HepG2 (cell line): ENCODE measurements at regions not wholly inside any gene's neighbourhood (a gene's known extent, or its start where the extent isn't known, plus 50 kb on each side); places are given as distances from the start of the nearest gene placed in this dataset.
A peak's percentile ranks its signal among the peaks of the same experiment; 100 is the strongest.

Source experiments
- ATAC-seq: fragments of 200-7000 bp; cut with Tn5 transposase; 3 replicates; pipeline ENCODE4 v1.9.1; 2020; ENCODE audit warnings: mild to moderate bottlenecking, moderate library complexity
- BruUV-seq: library from RNA; stranded (reverse); fragments of 400-500 nt; replicated peaks from 2 replicates; lab custom pipeline; 2021; lab: Mats Ljungman, UMichigan
- CTCF ChIA-PET: fragments of 300-600 bp; formaldehyde crosslinking; extraction: SDS; loops from one replicate; lab custom pipeline; 2021; ENCODE audit warnings: low total read pairs, inconsistent platforms, low intra/inter-chr PET ratio; lab: Yijun Ruan, JAX
- POLR2A ChIA-PET: fragments of 350-600 bp; sonication (Branson Sonifier 250); formaldehyde crosslinking; loops from one replicate; lab custom pipeline; 2020; ENCODE audit warnings: antibody characterized with exemption, inconsistent platforms; lab: Yijun Ruan, JAX
- DNase-seq: peaks from one replicate; pipeline ENCODE4 v3.0.0-alpha.2; 2015; ENCODE audit warnings: low spot score
- FAIRE-seq: peaks from 3 replicates; lab custom pipeline; 2011; peaks lifted over from hg19 to GRCh38; lab: Jason Lieb, UNC
- H2AFZ ChIP-seq: one replicate; pipeline ENCODE4 v1.6.1; 2011; ENCODE audit warnings: low read length, inconsistent platforms
- H3K27ac ChIP-seq: fragments of 300-600 bp; 3 replicates; pipeline ENCODE4 v1.8.0; 2011; ENCODE audit warnings: mixed run types, mild to moderate bottlenecking, mixed read lengths, low read length, inconsistent platforms; ENCODE audit not compliant: insufficient read depth; ENCODE audit errors: extremely low read length
- H3K27me3 ChIP-seq, 2 experiments: fragments of 200-600 bp in 1 of 2; 2 replicates in 1 of 2; 3 replicates in 1 of 2; pipeline versions ENCODE4 v1.6.0 to v1.8.0; 2011; ENCODE audit warnings: low read length in 2 of 2, mild to moderate bottlenecking in 2 of 2, moderate library complexity in 2 of 2, inconsistent platforms in 1 of 2; ENCODE audit not compliant: insufficient read depth in 2 of 2, control insufficient read depth in 1 of 2
- H3K36me3 ChIP-seq, 2 experiments: fragments of 200-600 bp in 1 of 2; replicated peaks in 1 of 2; 2 replicates in 1 of 2; 3 replicates in 1 of 2; pipeline versions ENCODE4 v1.5.1 to v1.8.0; 2011; ENCODE audit warnings: low read length in 2 of 2, inconsistent platforms in 1 of 2; ENCODE audit not compliant: insufficient read depth in 2 of 2, control insufficient read depth in 1 of 2
- H3K4me1 ChIP-seq: 2 replicates; pipeline ENCODE4 v1.5.1; 2012; ENCODE audit warnings: low read length, inconsistent platforms; ENCODE audit not compliant: insufficient read depth
- H3K4me2 ChIP-seq: 2 replicates; pipeline ENCODE4 v1.6.0; 2011; ENCODE audit warnings: low read depth, low read length, inconsistent platforms
- H3K4me3 ChIP-seq, 3 experiments: fragments of 200-600 bp in 1 of 3; sonication (generic), shearing (Covaris generic) in 1 of 3; replicated peaks in 1 of 3; 2 replicates each; pipeline ENCODE4 v1.5.1; 2011 to 2016; ENCODE audit warnings: low read length in 3 of 3, inconsistent platforms in 2 of 3, low read depth in 2 of 3, mild to moderate bottlenecking in 2 of 3, control low read depth in 1 of 3, mixed read lengths in 1 of 3; ENCODE audit not compliant: insufficient read depth in 1 of 3
- H3K79me2 ChIP-seq: one replicate; pipeline ENCODE4 v1.6.1; 2011; ENCODE audit warnings: low read length, inconsistent platforms; ENCODE audit not compliant: insufficient read depth
- H3K9ac ChIP-seq: 2 replicates; pipeline ENCODE4 v1.6.0; 2011; ENCODE audit warnings: mild to moderate bottlenecking, low read depth, low read length, inconsistent platforms; ENCODE audit not compliant: insufficient read depth
- H3K9me3 ChIP-seq: 2 replicates; pipeline ENCODE4 v1.5.1; 2012; ENCODE audit warnings: mild to moderate bottlenecking, low read length
- H4K20me1 ChIP-seq: 2 replicates; pipeline ENCODE4 v1.6.0; 2011; ENCODE audit warnings: inconsistent platforms, mild to moderate bottlenecking, low read length, moderate library complexity; ENCODE audit not compliant: insufficient read depth
- FOXP1 ChIP-seq, 2 experiments: fragments of 450-650 bp in 1 of 2; IDR thresholded peaks; 2 replicates each; pipeline ENCODE4 v1.6.1; 2017 to 2018; ENCODE audit warnings: antibody characterized with exemption in 1 of 2
- HMG20B ChIP-seq: conservative IDR thresholded peaks from 2 replicates; pipeline ENCODE4 v1.6.1; 2016; ENCODE audit warnings: missing genetic modification reagents, missing compliant biosample characterization
- KAT7 ChIP-seq: IDR thresholded peaks from 2 replicates; pipeline ENCODE4 v1.6.1; 2018; ENCODE audit warnings: borderline replicate concordance, missing compliant biosample characterization
- KLF16 ChIP-seq, 2 experiments: sonication (generic) in 1 of 2; formaldehyde crosslinking in 1 of 2; IDR thresholded peaks; 2 replicates each; pipeline versions ENCODE4 v1.6.1 to v1.8.0; 2016 to 2023; ENCODE audit warnings: missing genetic modification reagents in 2 of 2, missing compliant biosample characterization in 1 of 2
- MYNN ChIP-seq: sonication (generic); formaldehyde crosslinking; IDR thresholded peaks from 2 replicates; pipeline ENCODE4 v1.4.0; 2020; ENCODE audit warnings: mild to moderate bottlenecking, low read depth, missing genetic modification reagents
- NFATC3 ChIP-seq: sonication (generic); formaldehyde crosslinking; IDR thresholded peaks from 2 replicates; pipeline ENCODE4 v1.5.1; 2020; ENCODE audit warnings: mild to moderate bottlenecking, missing genetic modification reagents
- NRL ChIP-seq: sonication (generic); formaldehyde crosslinking; IDR thresholded peaks from 2 replicates; pipeline ENCODE4 v1.5.0; 2020; ENCODE audit warnings: missing genetic modification reagents, mild to moderate bottlenecking, moderate library complexity, borderline replicate concordance
- PHF21A ChIP-seq: sonication (generic); formaldehyde crosslinking; IDR thresholded peaks from 2 replicates; pipeline ENCODE4 v1.5.0; 2020; ENCODE audit warnings: mild to moderate bottlenecking, missing genetic modification reagents
- SRSF9 ChIP-seq: fragments of 200-400 bp; formaldehyde crosslinking; IDR thresholded peaks from 2 replicates; pipeline ENCODE4 v1.6.1; 2018; ENCODE audit warnings: borderline replicate concordance, mild to moderate bottlenecking, low read depth, low read length; ENCODE audit not compliant: insufficient read depth, poor library complexity, severe bottlenecking
- U2AF1 ChIP-seq: fragments of 200-400 bp; formaldehyde crosslinking; optimal IDR thresholded peaks from 2 replicates; pipeline ENCODE3; 2017; ENCODE audit warnings: mild to moderate bottlenecking, low read depth, low read length
- ZNF260 ChIP-seq: sonication (generic); formaldehyde crosslinking; IDR thresholded peaks from 2 replicates; pipeline ENCODE4 v1.4.0; 2020; ENCODE audit warnings: missing genetic modification reagents, low read depth, mild to moderate bottlenecking, borderline replicate concordance
- ZNF773 ChIP-seq: sonication (generic); formaldehyde crosslinking; IDR thresholded peaks from 2 replicates; pipeline ENCODE4 v1.4.0; 2020; ENCODE audit warnings: missing genetic modification reagents, borderline replicate concordance
- ZSCAN21 ChIP-seq: sonication (generic); formaldehyde crosslinking; IDR thresholded peaks from 2 replicates; pipeline ENCODE4 v1.8.0; 2022; ENCODE audit warnings: mild to moderate bottlenecking, missing genetic modification reagents, moderate library complexity, borderline replicate concordance
- ZSCAN31 ChIP-seq: sonication (generic); formaldehyde crosslinking; IDR thresholded peaks from 2 replicates; pipeline ENCODE4 v1.5.0; 2020; ENCODE audit warnings: low read depth, mild to moderate bottlenecking, missing genetic modification reagents
- WGBS: methylation state at CpG from one replicate; pipeline ENCODE4 v1.1.6; 2017; ENCODE audit warnings: low lambda C conversion rate; 5-methylcytosine and 5-hydroxymethylcytosine counted together
- in situ Hi-C: cut with HindIII; loops from 2 replicates; pipeline ENCODE4 v1.10.0; 2017; ENCODE audit warnings: low pct_unique_long_range_greater_than_20kb; ENCODE audit not compliant: extremely low pct_ligation_motif_present
- intact Hi-C: fragments of 100-400 bp; cut with micrococcal nuclease; formaldehyde crosslinking; loops from one replicate; pipeline ENCODE4 v1.10.0; 2022; ENCODE audit not compliant: unreplicated experiment
- TF ChIP-seq, protein P1 (sequence below): sonication (generic); formaldehyde crosslinking; IDR thresholded peaks from 2 replicates; pipeline ENCODE4 v1.4.0; 2020; ENCODE audit warnings: missing genetic modification reagents
- TF ChIP-seq, protein P2 (sequence below): sonication (generic); formaldehyde crosslinking; conservative IDR thresholded peaks from 2 replicates; pipeline ENCODE4 v1.4.0; 2020; ENCODE audit warnings: mild to moderate bottlenecking, missing genetic modification reagents, moderate library complexity

DNA sequence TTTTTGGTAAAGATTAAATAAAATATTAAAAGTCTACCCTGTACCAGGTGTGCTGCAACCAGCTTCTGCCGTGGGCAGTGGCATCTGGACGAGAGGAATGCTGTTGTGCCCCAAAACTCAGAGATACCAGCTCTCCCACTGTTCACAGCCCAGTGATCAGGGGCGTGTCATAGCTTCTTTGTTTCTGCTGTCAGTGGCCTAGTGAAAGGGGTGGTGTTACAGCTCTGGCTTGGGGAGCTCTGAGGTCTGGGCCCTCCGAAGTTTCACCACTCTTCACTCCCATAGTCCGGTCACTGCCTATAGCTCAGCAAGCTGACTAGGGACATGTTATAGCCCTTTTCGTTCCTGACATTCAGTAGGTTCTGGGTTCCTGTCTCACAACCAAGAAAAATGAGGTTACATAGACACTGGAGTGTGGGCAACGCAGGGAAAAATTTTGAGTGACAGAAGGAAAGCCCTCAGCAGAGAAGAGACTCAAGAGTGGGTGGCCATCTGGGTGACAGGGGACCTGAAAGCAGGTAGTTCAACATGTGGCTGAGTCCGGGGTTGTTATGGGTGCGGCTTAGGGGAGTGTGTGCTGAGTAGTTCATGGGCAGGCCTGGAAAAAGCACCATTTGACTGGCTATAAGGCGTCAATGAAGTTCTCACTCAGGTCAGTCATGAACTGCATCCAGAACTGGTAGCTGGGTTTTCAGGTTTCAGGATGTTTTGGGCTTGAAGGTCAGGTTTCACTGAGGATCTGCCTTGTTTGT lies 1184.4 kb upstream of the PABPC4L start:
- in situ Hi-C loops (no loop called here), intact Hi-C loops (no loop called here)
- ATAC-seq: peak; percentile 26; the same call in 1 of the 3 replicates
- H3K36me3 ChIP-seq: no peaks in the 10 kb centered on the region
- H3K4me3 ChIP-seq: no peak overlapping the region
- CTCF ChIA-PET: no interaction called here
- H3K27me3 ChIP-seq: no peaks in the 10 kb centered on the region
- DNase-seq: no peak
- BruUV-seq: no TSS peak
- H3K9ac ChIP-seq: no peak overlapping the region
- H4K20me1 ChIP-seq: no peaks in the 10 kb centered on the region
- FAIRE-seq: no peak
- H3K27ac ChIP-seq: no peak overlapping the region
- no peaks in the 10 kb centered on the region for H3K79me2 ChIP-seq
- no peaks in the 10 kb centered on the region for H3K9me3 ChIP-seq
- H2AFZ ChIP-seq: no peak overlapping the region
- POLR2A ChIA-PET: no interaction called here
- no peaks in the 10 kb centered on the region for H3K4me1 ChIP-seq
- WGBS: 1% methylated on average over 10 of the region's 10 CpGs
- no peak overlapping the region for H3K4me2 ChIP-seq
- TF ChIP-seq HMG20B (CRISPR knock-in tag) (no peak), ZSCAN21 (CRISPR knock-in tag) (no peak), ZSCAN31 (CRISPR knock-in tag) (no peak), ZNF260 (CRISPR knock-in tag) (no peak), MYNN (CRISPR knock-in tag) (no peak), PHF21A (CRISPR knock-in tag) (no peak), KAT7 (CRISPR knock-in tag) (no peak), KLF16 (CRISPR knock-in tag; IDR thresholded peaks at IDR 0.05) (no peak), SRSF9 (no peak), NRL (CRISPR knock-in tag) (no peak), NFATC3 (CRISPR knock-in tag) (no peak), U2AF1 (no peak), ZNF773 (CRISPR knock-in tag) (no peak), FOXP1 (IDR thresholded peaks at IDR 0.05) (no peak), FOXP1 (CRISPR knock-in tag; IDR thresholded peaks at IDR 0.05) (no peak)
- TF ChIP-seq, protein P1, sequence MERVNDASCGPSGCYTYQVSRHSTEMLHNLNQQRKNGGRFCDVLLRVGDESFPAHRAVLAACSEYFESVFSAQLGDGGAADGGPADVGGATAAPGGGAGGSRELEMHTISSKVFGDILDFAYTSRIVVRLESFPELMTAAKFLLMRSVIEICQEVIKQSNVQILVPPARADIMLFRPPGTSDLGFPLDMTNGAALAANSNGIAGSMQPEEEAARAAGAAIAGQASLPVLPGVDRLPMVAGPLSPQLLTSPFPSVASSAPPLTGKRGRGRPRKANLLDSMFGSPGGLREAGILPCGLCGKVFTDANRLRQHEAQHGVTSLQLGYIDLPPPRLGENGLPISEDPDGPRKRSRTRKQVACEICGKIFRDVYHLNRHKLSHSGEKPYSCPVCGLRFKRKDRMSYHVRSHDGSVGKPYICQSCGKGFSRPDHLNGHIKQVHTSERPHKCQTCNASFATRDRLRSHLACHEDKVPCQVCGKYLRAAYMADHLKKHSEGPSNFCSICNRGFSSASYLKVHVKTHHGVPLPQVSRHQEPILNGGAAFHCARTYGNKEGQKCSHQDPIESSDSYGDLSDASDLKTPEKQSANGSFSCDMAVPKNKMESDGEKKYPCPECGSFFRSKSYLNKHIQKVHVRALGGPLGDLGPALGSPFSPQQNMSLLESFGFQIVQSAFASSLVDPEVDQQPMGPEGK (CRISPR knock-in tag): no peak
- TF ChIP-seq, protein P2, sequence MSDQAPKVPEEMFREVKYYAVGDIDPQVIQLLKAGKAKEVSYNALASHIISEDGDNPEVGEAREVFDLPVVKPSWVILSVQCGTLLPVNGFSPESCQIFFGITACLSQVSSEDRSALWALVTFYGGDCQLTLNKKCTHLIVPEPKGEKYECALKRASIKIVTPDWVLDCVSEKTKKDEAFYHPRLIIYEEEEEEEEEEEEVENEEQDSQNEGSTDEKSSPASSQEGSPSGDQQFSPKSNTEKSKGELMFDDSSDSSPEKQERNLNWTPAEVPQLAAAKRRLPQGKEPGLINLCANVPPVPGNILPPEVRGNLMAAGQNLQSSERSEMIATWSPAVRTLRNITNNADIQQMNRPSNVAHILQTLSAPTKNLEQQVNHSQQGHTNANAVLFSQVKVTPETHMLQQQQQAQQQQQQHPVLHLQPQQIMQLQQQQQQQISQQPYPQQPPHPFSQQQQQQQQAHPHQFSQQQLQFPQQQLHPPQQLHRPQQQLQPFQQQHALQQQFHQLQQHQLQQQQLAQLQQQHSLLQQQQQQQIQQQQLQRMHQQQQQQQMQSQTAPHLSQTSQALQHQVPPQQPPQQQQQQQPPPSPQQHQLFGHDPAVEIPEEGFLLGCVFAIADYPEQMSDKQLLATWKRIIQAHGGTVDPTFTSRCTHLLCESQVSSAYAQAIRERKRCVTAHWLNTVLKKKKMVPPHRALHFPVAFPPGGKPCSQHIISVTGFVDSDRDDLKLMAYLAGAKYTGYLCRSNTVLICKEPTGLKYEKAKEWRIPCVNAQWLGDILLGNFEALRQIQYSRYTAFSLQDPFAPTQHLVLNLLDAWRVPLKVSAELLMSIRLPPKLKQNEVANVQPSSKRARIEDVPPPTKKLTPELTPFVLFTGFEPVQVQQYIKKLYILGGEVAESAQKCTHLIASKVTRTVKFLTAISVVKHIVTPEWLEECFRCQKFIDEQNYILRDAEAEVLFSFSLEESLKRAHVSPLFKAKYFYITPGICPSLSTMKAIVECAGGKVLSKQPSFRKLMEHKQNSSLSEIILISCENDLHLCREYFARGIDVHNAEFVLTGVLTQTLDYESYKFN (CRISPR knock-in tag): no peak
